ENCODE measurements at regions not wholly inside any gene's neighbourhood (a gene's known extent, or its start where the extent isn't known, plus 50 kb on each side); places are given as distances from the start of the nearest gene placed in this dataset.

GRCh38 chr14:34303811-34304210 is 158.2 kb downstream of the SPTSSA start:
- dilution Hi-C loops (cut with MboI; ENCODE audit: extremely low pct_ligation_motif_present, low sequenced_read_pairs) = loop anchor here (25.0 kb wide), 1 partner anchor 1717 kb away; no protein-coding TSS in a partner anchor
- no peak overlapping the region for H2AFZ ChIP-seq (ENCODE audit: control insufficient read depth, low read length)
- H3K4me2 ChIP-seq (ENCODE audit: control insufficient read depth, extremely low read depth, insufficient read depth, low read depth, low read length) = no peak overlapping the region
- no peaks in the 10 kb centered on the region for H3K4me1 ChIP-seq (ENCODE audit: control insufficient read depth, extremely low read depth, insufficient read depth, low read length)
- H3K36me3 ChIP-seq (ENCODE audit: control insufficient read depth in 2 of 2, extremely low read depth in 1 of 2, insufficient read depth in 2 of 2, low read length in 2 of 2) = no peaks in the 10 kb centered on the region
- H4K20me1 ChIP-seq (ENCODE audit: control insufficient read depth, extremely low read depth, insufficient read depth, low read length) = no peaks in the 10 kb centered on the region
- no peak for TF ChIP-seq CTCF (optimal IDR thresholded peaks at IDR 0.05 in 1 of 3, IDR thresholded peaks at IDR 0.05 in 1 of 3, conservative IDR thresholded peaks at IDR 0.05 in 1 of 3; ENCODE audit: extremely low read depth in 1 of 3, insufficient read depth in 2 of 3, low read length in 3 of 3)
- TF ChIP-seq EZH2 (IDR thresholded peaks at IDR 0.05; ENCODE audit: low read length) = no peak
- no peaks in the 10 kb centered on the region for H3K9me3 ChIP-seq (ENCODE audit: control insufficient read depth, low read depth, low read length)
- no peak overlapping the region for H3K9ac ChIP-seq (ENCODE audit: control insufficient read depth, extremely low read depth, insufficient read depth, low read length)
- H3K27ac ChIP-seq (ENCODE audit: control insufficient read depth, insufficient read depth, low read length) = no peak overlapping the region
- no peaks in the 10 kb centered on the region for H3K9me1 ChIP-seq (ENCODE audit: control insufficient read depth, extremely low read depth, insufficient read depth, low read length)
- H3K79me2 ChIP-seq (ENCODE audit: control insufficient read depth, insufficient read depth, low read length) = no peaks in the 10 kb centered on the region
- H3K27me3 ChIP-seq (ENCODE audit: control insufficient read depth, extremely low read depth, insufficient read depth, low read length) = no peaks in the 10 kb centered on the region
- FAIRE-seq = no peak
- H3K4me3 ChIP-seq (ENCODE audit: control insufficient read depth in 2 of 3, extremely low read depth in 1 of 3, insufficient read depth in 2 of 3, low read depth in 1 of 3, low read length in 3 of 3) = no peak overlapping the region
- no peak for DNase-seq (ENCODE audit: low read depth, low spot score)

GRCh38 chr14:34302654-34303053 is 159.4 kb downstream of the SPTSSA start:
- TF ChIP-seq CTCF (optimal IDR thresholded peaks at IDR 0.05 in 1 of 3, IDR thresholded peaks at IDR 0.05 in 1 of 3, conservative IDR thresholded peaks at IDR 0.05 in 1 of 3; ENCODE audit: extremely low read depth in 1 of 3, insufficient read depth in 2 of 3, low read length in 3 of 3) = no peak
- no peak for TF ChIP-seq EZH2 (IDR thresholded peaks at IDR 0.05; ENCODE audit: low read length)
- Histone ChIP-seq H3K4me3 (ENCODE audit: control insufficient read depth in 2 of 3, extremely low read depth in 1 of 3, insufficient read depth in 2 of 3, low read depth in 1 of 3, low read length in 3 of 3) (no peak overlapping the region), H3K9ac (ENCODE audit: control insufficient read depth, extremely low read depth, insufficient read depth, low read length) (no peak overlapping the region), H3K79me2 (ENCODE audit: control insufficient read depth, insufficient read depth, low read length) (no peaks in the 10 kb centered on the region), H3K4me1 (ENCODE audit: control insufficient read depth, extremely low read depth, insufficient read depth, low read length) (peaks cover 10% of the 10 kb centered on the region), H3K4me2 (ENCODE audit: control insufficient read depth, extremely low read depth, insufficient read depth, low read depth, low read length) (no peak overlapping the region), H3K36me3 (ENCODE audit: control insufficient read depth in 2 of 2, extremely low read depth in 1 of 2, insufficient read depth in 2 of 2, low read length in 2 of 2) (no peaks in the 10 kb centered on the region), H3K27ac (ENCODE audit: control insufficient read depth, insufficient read depth, low read length) (no peak overlapping the region), H3K9me3 (ENCODE audit: control insufficient read depth, low read depth, low read length) (no peaks in the 10 kb centered on the region), H3K27me3 (ENCODE audit: control insufficient read depth, extremely low read depth, insufficient read depth, low read length) (no peaks in the 10 kb centered on the region), H2AFZ (ENCODE audit: control insufficient read depth, low read length) (no peak overlapping the region), H4K20me1 (ENCODE audit: control insufficient read depth, extremely low read depth, insufficient read depth, low read length) (no peaks in the 10 kb centered on the region), H3K9me1 (ENCODE audit: control insufficient read depth, extremely low read depth, insufficient read depth, low read length) (no peaks in the 10 kb centered on the region)
- FAIRE-seq = no peak
- dilution Hi-C loops (cut with MboI; ENCODE audit: extremely low pct_ligation_motif_present, low sequenced_read_pairs) = loop anchor here (25.0 kb wide), 1 partner anchor 1715 kb away; no protein-coding TSS in a partner anchor
- DNase-seq (ENCODE audit: low read depth, low spot score) = no peak

Data from keratinocyte (primary cell).